OCI-LY7 (cell line): ENCODE measurements at regions not wholly inside any gene's neighbourhood (a gene's known extent, or its start where the extent isn't known, plus 50 kb on each side); places are given as distances from the start of the nearest gene placed in this dataset.

Source experiments
- BruUV-seq: library from RNA; stranded (reverse); fragments of 400-500 nt; replicated peaks from 2 replicates; lab custom pipeline; 2021; lab: Mats Ljungman, UMichigan
- CTCF ChIA-PET: fragments of 300-600 bp; sonication (Branson Sonifier 250); formaldehyde crosslinking; loops from one replicate; lab custom pipeline; 2022; ENCODE audit warnings: antibody characterized with exemption; ENCODE audit not compliant: unreplicated experiment; lab: Charles Lee
- POLR2A ChIA-PET: fragments of 300-600 bp; sonication (Branson Sonifier 250); formaldehyde crosslinking; loops from one replicate; lab custom pipeline; 2022; ENCODE audit warnings: antibody characterized with exemption; lab: Charles Lee
- DNase-seq: peaks from one replicate; pipeline ENCODE4 v3.0.0-alpha.2; 2015; ENCODE audit warnings: low spot score
- H2AFZ ChIP-seq: fragments of 200-600 bp; sonication (generic), shearing (Covaris generic); 2 replicates; pipeline ENCODE4 v1.6.1; 2014; ENCODE audit warnings: mild to moderate bottlenecking, antibody characterized with exemption, low read length, moderate library complexity
- H3K27ac ChIP-seq: fragments of 200-600 bp; sonication (generic); 2 replicates; pipeline ENCODE4 v1.5.1; 2014; ENCODE audit warnings: mixed run types, low read depth, mild to moderate bottlenecking, moderate library complexity, low read length, inconsistent platforms; ENCODE audit not compliant: poor library complexity, severe bottlenecking
- H3K36me3 ChIP-seq: fragments of 200-600 bp; sonication (generic); 2 replicates; pipeline ENCODE4 v1.6.1; 2014; ENCODE audit warnings: mild to moderate bottlenecking, antibody characterized with exemption, low read length, moderate library complexity, mixed read lengths; ENCODE audit not compliant: insufficient read depth
- H3K4me1 ChIP-seq: fragments of 200-600 bp; sonication (generic); 2 replicates; pipeline ENCODE4 v1.5.1; 2014; ENCODE audit warnings: mild to moderate bottlenecking, low read length; ENCODE audit not compliant: insufficient read depth, poor library complexity, severe bottlenecking
- H3K4me2 ChIP-seq: fragments of 200-600 bp; sonication (generic); 2 replicates; pipeline ENCODE4 v1.6.1; 2014; ENCODE audit warnings: mild to moderate bottlenecking, low read length
- H3K4me3 ChIP-seq: fragments of 200-600 bp; sonication (generic); 2 replicates; pipeline ENCODE4 v1.5.1; 2014; ENCODE audit warnings: mild to moderate bottlenecking, low read depth, low read length; ENCODE audit not compliant: poor library complexity, severe bottlenecking
- H3K79me2 ChIP-seq: fragments of 200-600 bp; sonication (generic); 2 replicates; pipeline ENCODE4 v1.6.1; 2016; ENCODE audit warnings: low read depth, mild to moderate bottlenecking, low read length, moderate library complexity, mixed read lengths; ENCODE audit not compliant: insufficient read depth
- H3K9me2 ChIP-seq: fragments of 200-600 bp; sonication (generic); 2 replicates; pipeline ENCODE4 v1.6.1; 2016; ENCODE audit warnings: mild to moderate bottlenecking, low read length, mixed read lengths; ENCODE audit not compliant: insufficient read depth
- H3K9me3 ChIP-seq: fragments of 200-600 bp; sonication (generic); 2 replicates; pipeline ENCODE4 v1.6.1; 2014; ENCODE audit warnings: mild to moderate bottlenecking, mixed run types, low read length, mixed read lengths
- H4K20me1 ChIP-seq: fragments of 200-600 bp; sonication (generic); 2 replicates; pipeline ENCODE4 v1.6.1; 2014; ENCODE audit warnings: mild to moderate bottlenecking, antibody characterized with exemption, low read length, moderate library complexity, mixed read lengths; ENCODE audit not compliant: insufficient read depth
- EZH2phosphoT487 ChIP-seq: fragments of 200-600 bp; sonication (generic); IDR thresholded peaks from 2 replicates; pipeline ENCODE4 v1.6.1; 2018; ENCODE audit warnings: low read depth, borderline replicate concordance, mild to moderate bottlenecking, mixed run types, antibody characterized with exemption, low read length, moderate library complexity, mixed read lengths
- intact Hi-C: fragments of 100-400 bp; cut with micrococcal nuclease; formaldehyde crosslinking; loops from one replicate; pipeline ENCODE4 v1.10.0; 2022; ENCODE audit not compliant: unreplicated experiment
- TF ChIP-seq, protein P1 (sequence below): fragments of 200-600 bp; sonication (generic); conservative IDR thresholded peaks from 2 replicates; pipeline ENCODE4 v1.5.1; 2014; ENCODE audit warnings: mild to moderate bottlenecking, antibody characterized with exemption, low read length, moderate library complexity, mixed read lengths

DNA sequence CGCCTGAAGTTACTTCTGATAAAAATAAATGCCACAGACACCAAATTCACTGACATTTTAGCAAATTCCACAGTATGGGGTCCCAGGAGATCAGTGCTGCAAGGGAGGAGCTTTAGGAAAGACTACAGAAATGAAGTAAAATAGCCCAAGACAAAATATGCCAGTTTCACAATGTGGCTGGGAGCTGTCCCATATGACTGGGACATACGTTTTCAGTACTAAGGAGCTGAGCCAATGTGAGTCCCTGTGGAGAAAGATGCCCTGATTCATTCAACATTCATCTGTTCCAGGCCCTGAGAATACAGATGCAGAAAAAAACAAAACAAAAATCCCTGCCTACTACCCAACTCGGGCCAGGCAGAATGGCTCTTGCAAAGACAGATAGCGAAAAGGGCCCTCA, 63.4 kb upstream of the FAM174B start:
- Histone ChIP-seq H3K36me3 (no peaks in the 10 kb centered on the region), H3K4me3 (no peak overlapping the region), H3K4me1 (no peaks in the 10 kb centered on the region), H3K4me2 (no peak overlapping the region), H3K79me2 (no peaks in the 10 kb centered on the region), H2AFZ (no peak overlapping the region), H3K9me2 (no peaks in the 10 kb centered on the region), H4K20me1 (no peaks in the 10 kb centered on the region), H3K27ac (no peak overlapping the region), H3K9me3 (no peaks in the 10 kb centered on the region)
- DNase-seq = no peak
- ChIA-PET POLR2A (interaction anchor here (0.7 to 0.8 kb wide), 2 partner anchors 23 to 62 kb away, joined by 3 to 4 read pairs; no protein-coding TSS in a partner anchor), CTCF (no interaction called here)
- intact Hi-C loops = loop anchor here (5.0 kb wide), 1 partner anchor 622 kb away; no protein-coding TSS in a partner anchor
- TF ChIP-seq, protein P1, sequence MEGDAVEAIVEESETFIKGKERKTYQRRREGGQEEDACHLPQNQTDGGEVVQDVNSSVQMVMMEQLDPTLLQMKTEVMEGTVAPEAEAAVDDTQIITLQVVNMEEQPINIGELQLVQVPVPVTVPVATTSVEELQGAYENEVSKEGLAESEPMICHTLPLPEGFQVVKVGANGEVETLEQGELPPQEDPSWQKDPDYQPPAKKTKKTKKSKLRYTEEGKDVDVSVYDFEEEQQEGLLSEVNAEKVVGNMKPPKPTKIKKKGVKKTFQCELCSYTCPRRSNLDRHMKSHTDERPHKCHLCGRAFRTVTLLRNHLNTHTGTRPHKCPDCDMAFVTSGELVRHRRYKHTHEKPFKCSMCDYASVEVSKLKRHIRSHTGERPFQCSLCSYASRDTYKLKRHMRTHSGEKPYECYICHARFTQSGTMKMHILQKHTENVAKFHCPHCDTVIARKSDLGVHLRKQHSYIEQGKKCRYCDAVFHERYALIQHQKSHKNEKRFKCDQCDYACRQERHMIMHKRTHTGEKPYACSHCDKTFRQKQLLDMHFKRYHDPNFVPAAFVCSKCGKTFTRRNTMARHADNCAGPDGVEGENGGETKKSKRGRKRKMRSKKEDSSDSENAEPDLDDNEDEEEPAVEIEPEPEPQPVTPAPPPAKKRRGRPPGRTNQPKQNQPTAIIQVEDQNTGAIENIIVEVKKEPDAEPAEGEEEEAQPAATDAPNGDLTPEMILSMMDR = no peak
- no peak for TF ChIP-seq EZH2phosphoT487
- BruUV-seq = no TSS peak

DNA sequence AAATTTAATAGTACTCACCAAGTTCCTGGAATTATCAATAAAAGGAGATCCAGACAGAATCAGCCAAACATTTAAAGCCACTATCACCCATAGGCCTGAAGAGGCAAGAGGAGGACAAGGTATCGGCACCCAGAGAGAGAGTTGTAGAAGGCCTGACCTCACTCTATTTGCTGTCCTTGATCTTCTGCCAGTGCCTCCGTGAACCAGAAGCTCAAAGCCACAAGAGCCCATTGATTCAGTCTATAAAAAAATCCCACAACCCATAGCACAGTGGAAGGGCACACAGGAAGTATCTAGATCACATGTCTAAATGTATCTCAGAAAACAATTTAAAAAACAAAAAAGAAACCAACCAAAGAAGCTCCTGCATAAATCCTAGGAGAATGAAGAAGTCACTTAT, 68.6 kb upstream of the FAM174B start:
- Histone ChIP-seq H2AFZ (no peak overlapping the region), H4K20me1 (no peaks in the 10 kb centered on the region), H3K79me2 (no peaks in the 10 kb centered on the region), H3K36me3 (no peaks in the 10 kb centered on the region), H3K27ac (no peak overlapping the region), H3K4me3 (no peak overlapping the region), H3K4me1 (no peaks in the 10 kb centered on the region), H3K9me2 (no peaks in the 10 kb centered on the region), H3K4me2 (no peak overlapping the region), H3K9me3 (no peaks in the 10 kb centered on the region)
- no peak for DNase-seq
- intact Hi-C loops = no loop called here
- ChIA-PET CTCF (no interaction called here), POLR2A (no interaction called here)
- BruUV-seq = no TSS peak
- TF ChIP-seq EZH2phosphoT487 = no peak
- TF ChIP-seq, protein P1 = no peak

DNA sequence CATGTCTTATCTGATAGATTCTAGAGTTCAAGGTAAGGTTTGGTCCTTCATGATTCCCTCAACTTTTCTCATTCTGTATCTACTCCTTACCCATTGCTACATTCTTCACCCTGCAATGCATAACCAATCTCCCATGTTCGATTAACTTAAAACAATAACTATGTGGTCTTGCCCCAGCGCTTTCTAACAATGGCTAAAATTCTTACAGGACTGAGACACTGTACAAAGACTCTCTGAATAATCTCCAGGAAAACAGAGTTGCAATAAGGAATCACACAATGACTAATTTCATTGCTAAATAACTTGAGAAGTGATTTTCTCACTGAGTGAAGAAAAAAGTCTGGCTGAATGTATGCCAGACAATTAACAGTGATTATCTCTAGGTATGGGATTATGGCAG, 69.6 kb upstream of the FAM174B start:
- Histone ChIP-seq H3K9me2 (no peaks in the 10 kb centered on the region), H3K79me2 (no peaks in the 10 kb centered on the region), H2AFZ (no peak overlapping the region), H3K27ac (no peak overlapping the region), H3K4me1 (no peaks in the 10 kb centered on the region), H3K9me3 (no peaks in the 10 kb centered on the region), H4K20me1 (no peaks in the 10 kb centered on the region), H3K36me3 (no peaks in the 10 kb centered on the region), H3K4me3 (no peak overlapping the region), H3K4me2 (no peak overlapping the region)
- ChIA-PET CTCF (no interaction called here), POLR2A (no interaction called here)
- TF ChIP-seq, protein P1 = no peak
- no peak for TF ChIP-seq EZH2phosphoT487
- intact Hi-C loops = no loop called here
- no TSS peak for BruUV-seq
- DNase-seq = no peak
